ENCODE measurements at regions not wholly inside any gene's neighbourhood (a gene's known extent, or its start where the extent isn't known, plus 50 kb on each side); places are given as distances from the start of the nearest gene placed in this dataset.

DNA sequence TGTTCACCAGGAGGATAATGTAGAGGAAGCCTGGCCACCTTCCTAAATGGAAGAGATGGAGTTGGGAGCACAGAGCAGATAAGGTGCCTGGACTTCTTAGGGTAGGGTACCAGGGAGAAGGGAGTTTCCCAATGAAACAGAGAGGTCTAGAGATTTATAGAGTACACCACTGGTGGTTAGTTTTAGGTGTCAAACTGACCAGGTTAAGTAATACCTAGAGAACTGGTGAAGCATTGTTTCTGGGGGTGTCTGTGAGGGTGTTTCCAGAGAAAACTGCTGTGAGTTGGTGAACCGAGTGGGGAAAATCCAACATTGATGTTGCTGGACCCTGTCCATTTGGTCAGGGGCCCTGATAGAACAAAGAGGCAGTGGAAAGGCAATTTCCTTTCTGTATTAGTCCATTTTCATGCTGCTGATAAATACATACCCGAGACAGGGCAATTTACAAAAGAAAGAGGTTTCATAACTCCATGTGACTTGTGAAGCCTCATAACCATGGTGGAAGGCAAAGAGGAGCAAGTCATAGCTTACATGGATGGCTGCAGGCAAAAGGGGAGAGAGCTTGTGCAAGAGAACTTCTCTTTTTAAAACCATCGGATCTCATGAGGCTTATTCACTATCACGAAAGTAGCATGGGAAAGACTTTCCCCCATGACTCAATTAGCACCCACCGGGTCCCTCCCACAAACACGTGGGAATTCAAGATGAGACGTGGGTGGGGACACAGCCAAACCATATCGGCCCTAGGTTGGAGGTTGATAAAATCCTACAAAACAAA is 260.8 kb downstream of the CBLN2 start:
- TF ChIP-seq ZNF274 (IDR thresholded peaks at IDR 0.05; ENCODE audit: low read depth, low read length) = no peak
- no peak for TF ChIP-seq SUZ12 (IDR thresholded peaks at IDR 0.05; ENCODE audit: extremely low read depth, insufficient read depth, insufficient read length)
